Ishikawa (cell line): ENCODE measurements at regions not wholly inside any gene's neighbourhood (a gene's known extent, or its start where the extent isn't known, plus 50 kb on each side); places are given as distances from the start of the nearest gene placed in this dataset.

Experiments used
- EGR1 ChIP-seq: IDR thresholded peaks from 2 replicates; pipeline ENCODE4 v1.6.1; 2012
- FOXM1 ChIP-seq: IDR thresholded peaks from 2 replicates; pipeline ENCODE4 v1.6.1; 2012; ENCODE audit warnings: low read depth, borderline replicate concordance
- RAD21 ChIP-seq: IDR thresholded peaks from 2 replicates; pipeline ENCODE4 v1.6.1; 2012; ENCODE audit warnings: low read depth
- TAF1 ChIP-seq: IDR thresholded peaks from 2 replicates; pipeline ENCODE4 v1.6.1; 2012; ENCODE audit warnings: low read depth, mild to moderate bottlenecking
- ZBTB7A ChIP-seq: IDR thresholded peaks from 2 replicates; pipeline ENCODE4 v1.6.1; 2012; ENCODE audit warnings: low read depth
- TF ChIP-seq, protein P1 (sequence below): IDR thresholded peaks from 2 replicates; pipeline ENCODE4 v1.6.1; 2012

GRCh38 chr9:81466981-81467380 is 222.4 kb downstream of the TLE1 start:
- TF ChIP-seq TAF1 (no peak), RAD21 (no peak), ZBTB7A (no peak), EGR1 (no peak), FOXM1 (no peak)
- TF ChIP-seq, protein P1, sequence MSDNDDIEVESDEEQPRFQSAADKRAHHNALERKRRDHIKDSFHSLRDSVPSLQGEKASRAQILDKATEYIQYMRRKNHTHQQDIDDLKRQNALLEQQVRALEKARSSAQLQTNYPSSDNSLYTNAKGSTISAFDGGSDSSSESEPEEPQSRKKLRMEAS: no peak
